ENCODE measurements at regions not wholly inside any gene's neighbourhood (a gene's known extent, or its start where the extent isn't known, plus 50 kb on each side); places are given as distances from the start of the nearest gene placed in this dataset. TPM values are rescaled to one million over a fixed set of nuclear protein-coding genes. Genes with fewer than 3 reads are reported as not detected.

GRCh38 chr6:11663519-11663918 lies 115.1 kb downstream of the ADTRP start:
- no peak for TF ChIP-seq EZH2phosphoT487 (IDR thresholded peaks at IDR 0.05; ENCODE audit: low read depth, severe bottlenecking, unreplicated experiment)
- TF ChIP-seq, protein P1, sequence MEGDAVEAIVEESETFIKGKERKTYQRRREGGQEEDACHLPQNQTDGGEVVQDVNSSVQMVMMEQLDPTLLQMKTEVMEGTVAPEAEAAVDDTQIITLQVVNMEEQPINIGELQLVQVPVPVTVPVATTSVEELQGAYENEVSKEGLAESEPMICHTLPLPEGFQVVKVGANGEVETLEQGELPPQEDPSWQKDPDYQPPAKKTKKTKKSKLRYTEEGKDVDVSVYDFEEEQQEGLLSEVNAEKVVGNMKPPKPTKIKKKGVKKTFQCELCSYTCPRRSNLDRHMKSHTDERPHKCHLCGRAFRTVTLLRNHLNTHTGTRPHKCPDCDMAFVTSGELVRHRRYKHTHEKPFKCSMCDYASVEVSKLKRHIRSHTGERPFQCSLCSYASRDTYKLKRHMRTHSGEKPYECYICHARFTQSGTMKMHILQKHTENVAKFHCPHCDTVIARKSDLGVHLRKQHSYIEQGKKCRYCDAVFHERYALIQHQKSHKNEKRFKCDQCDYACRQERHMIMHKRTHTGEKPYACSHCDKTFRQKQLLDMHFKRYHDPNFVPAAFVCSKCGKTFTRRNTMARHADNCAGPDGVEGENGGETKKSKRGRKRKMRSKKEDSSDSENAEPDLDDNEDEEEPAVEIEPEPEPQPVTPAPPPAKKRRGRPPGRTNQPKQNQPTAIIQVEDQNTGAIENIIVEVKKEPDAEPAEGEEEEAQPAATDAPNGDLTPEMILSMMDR (IDR thresholded peaks at IDR 0.05; ENCODE audit: poor library complexity), result no peak
- TF ChIP-seq EZH2 (IDR thresholded peaks at IDR 0.05; ENCODE audit: borderline replicate concordance), result no peak
- Histone ChIP-seq H3K9me3 (ENCODE audit: low read depth) (no peaks in the 10 kb centered on the region), H3K36me3 (replicated peaks; ENCODE audit: insufficient read depth, low read depth) (no peaks in the 10 kb centered on the region), H2AFZ (no peak overlapping the region), H3K27me3 (no peaks in the 10 kb centered on the region), H3K9me2 (replicated peaks; ENCODE audit: insufficient read depth) (no peaks in the 10 kb centered on the region), H3K4me3 (no peak overlapping the region), H3K4me2 (no peak overlapping the region), H4K20me1 (ENCODE audit: insufficient read depth, poor library complexity, severe bottlenecking) (no peaks in the 10 kb centered on the region), H3K4me1 (ENCODE audit: insufficient read depth) (no peaks in the 10 kb centered on the region), H3K79me2 (no peaks in the 10 kb centered on the region), H3K27ac (no peak overlapping the region)
- 66% methylated on average over 2 of the region's 2 CpGs for WGBS (ENCODE audit: low lambda C conversion rate, missing lambda C conversion rate)
- DNase-seq (ENCODE audit: low spot score), result no peak

Small RNA genes in the stretch of these regions (small RNA-seq; reads per million reads assigned to genes)
- not detected for gene RF00017
